ENCODE measurements at regions not wholly inside any gene's neighbourhood (a gene's known extent, or its start where the extent isn't known, plus 50 kb on each side); places are given as distances from the start of the nearest gene placed in this dataset.

GRCh38 chr4:134754301-134755019 is 552.9 kb upstream of the PABPC4L start:
- Histone ChIP-seq H3K27me3 (no peaks in the 10 kb centered on the region), H3K27ac (no peak overlapping the region), H3K4me1 (no peaks in the 10 kb centered on the region), H3K36me3 (no peaks in the 10 kb centered on the region), H3K9me3 (no peaks in the 10 kb centered on the region), H3K4me3 (no peak overlapping the region)
- TF ChIP-seq POLR2AphosphoS5 (IDR thresholded peaks at IDR 0.05) (no peak), POLR2A (IDR thresholded peaks at IDR 0.05) (no peak), EP300 (IDR thresholded peaks at IDR 0.05) (no peak)
- TF ChIP-seq, protein P1, sequence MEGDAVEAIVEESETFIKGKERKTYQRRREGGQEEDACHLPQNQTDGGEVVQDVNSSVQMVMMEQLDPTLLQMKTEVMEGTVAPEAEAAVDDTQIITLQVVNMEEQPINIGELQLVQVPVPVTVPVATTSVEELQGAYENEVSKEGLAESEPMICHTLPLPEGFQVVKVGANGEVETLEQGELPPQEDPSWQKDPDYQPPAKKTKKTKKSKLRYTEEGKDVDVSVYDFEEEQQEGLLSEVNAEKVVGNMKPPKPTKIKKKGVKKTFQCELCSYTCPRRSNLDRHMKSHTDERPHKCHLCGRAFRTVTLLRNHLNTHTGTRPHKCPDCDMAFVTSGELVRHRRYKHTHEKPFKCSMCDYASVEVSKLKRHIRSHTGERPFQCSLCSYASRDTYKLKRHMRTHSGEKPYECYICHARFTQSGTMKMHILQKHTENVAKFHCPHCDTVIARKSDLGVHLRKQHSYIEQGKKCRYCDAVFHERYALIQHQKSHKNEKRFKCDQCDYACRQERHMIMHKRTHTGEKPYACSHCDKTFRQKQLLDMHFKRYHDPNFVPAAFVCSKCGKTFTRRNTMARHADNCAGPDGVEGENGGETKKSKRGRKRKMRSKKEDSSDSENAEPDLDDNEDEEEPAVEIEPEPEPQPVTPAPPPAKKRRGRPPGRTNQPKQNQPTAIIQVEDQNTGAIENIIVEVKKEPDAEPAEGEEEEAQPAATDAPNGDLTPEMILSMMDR (IDR thresholded peaks at IDR 0.05), result no peak
- WGBS, result 60% methylated on average over 6 of the region's 6 CpGs
- DNase-seq (ENCODE audit: low spot score in 2 of 2), result no peak

- WGBS, result 81% methylated on average over 1 of the region's 1 CpG
- H3K27ac ChIP-seq, result no peak overlapping the region
Observed at GRCh38 chr4:134753390-134753789, 551.8 kb upstream of the PABPC4L start.

DNA sequence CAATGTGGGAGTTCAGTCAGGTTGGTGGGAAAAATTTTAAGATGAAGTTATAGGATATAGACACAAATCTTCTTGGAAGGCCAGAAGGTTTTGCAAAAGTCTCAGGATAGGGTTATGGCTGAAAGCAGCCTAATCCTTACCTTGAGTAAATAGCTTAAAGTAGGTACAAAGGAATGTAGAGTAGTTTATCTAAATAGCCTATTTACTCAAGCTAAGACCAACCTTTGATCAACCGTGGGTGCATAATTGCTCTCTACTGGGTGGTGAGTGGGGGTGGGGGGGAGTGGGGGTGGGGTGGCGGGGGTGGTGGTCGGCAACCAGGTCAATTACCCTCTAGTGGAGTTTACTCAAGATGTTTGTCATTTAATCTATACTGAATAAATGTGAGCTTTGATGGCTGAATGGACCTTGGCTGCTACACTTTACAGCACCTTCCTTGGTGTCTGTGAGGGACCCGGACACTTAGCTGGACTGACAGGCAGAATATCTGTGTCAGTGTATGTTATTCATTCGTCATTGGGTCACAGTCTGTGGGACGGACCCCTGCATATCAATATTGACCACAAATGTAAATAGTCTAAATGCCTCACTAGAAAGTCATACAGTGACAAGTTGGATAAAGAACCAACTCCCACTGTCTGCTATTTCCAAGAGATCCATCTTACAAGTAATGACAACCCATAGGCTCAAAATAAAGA is 545.7 kb upstream of the PABPC4L start:
- Histone ChIP-seq H3K27me3 (no peaks in the 10 kb centered on the region), H3K27ac (no peak overlapping the region), H3K36me3 (no peaks in the 10 kb centered on the region), H3K9me3 (no peaks in the 10 kb centered on the region), H3K4me3 (no peak overlapping the region), H3K4me1 (no peaks in the 10 kb centered on the region)
- DNase-seq (ENCODE audit: low spot score in 2 of 2), result no peak
- 74% methylated on average over 6 of the region's 6 CpGs for WGBS
- TF ChIP-seq POLR2A (IDR thresholded peaks at IDR 0.05) (no peak), EP300 (IDR thresholded peaks at IDR 0.05) (no peak), POLR2AphosphoS5 (IDR thresholded peaks at IDR 0.05) (no peak)
- TF ChIP-seq, protein P1 (IDR thresholded peaks at IDR 0.05), result no peak

More at GRCh38 chr4:134753390-134753789, 551.8 kb upstream of the PABPC4L start:
- Histone ChIP-seq H3K4me3 (no peak overlapping the region), H3K27me3 (no peaks in the 10 kb centered on the region), H3K9me3 (no peaks in the 10 kb centered on the region), H3K36me3 (no peaks in the 10 kb centered on the region), H3K4me1 (no peaks in the 10 kb centered on the region)
- no peak for DNase-seq (ENCODE audit: low spot score in 2 of 2)
- no peak for TF ChIP-seq POLR2A (IDR thresholded peaks at IDR 0.05)
- TF ChIP-seq POLR2AphosphoS5 (IDR thresholded peaks at IDR 0.05), result no peak
- TF ChIP-seq, protein P1 (IDR thresholded peaks at IDR 0.05), result no peak
- TF ChIP-seq EP300 (IDR thresholded peaks at IDR 0.05), result no peak

GRCh38 chr4:134740290-134740689 is 538.7 kb upstream of the PABPC4L start:
- Histone ChIP-seq H3K4me3 (no peak overlapping the region), H3K27me3 (no peaks in the 10 kb centered on the region), H3K36me3 (no peaks in the 10 kb centered on the region), H3K9me3 (no peaks in the 10 kb centered on the region), H3K4me1 (no peaks in the 10 kb centered on the region), H3K27ac (no peak overlapping the region)
- WGBS, result 94% methylated on average over 1 of the region's 1 CpG
- TF ChIP-seq POLR2AphosphoS5 (IDR thresholded peaks at IDR 0.05) (no peak), EP300 (IDR thresholded peaks at IDR 0.05) (no peak), POLR2A (IDR thresholded peaks at IDR 0.05) (no peak)
- TF ChIP-seq, protein P1 (IDR thresholded peaks at IDR 0.05), result no peak
- no peak for DNase-seq (ENCODE audit: low spot score in 2 of 2)

GRCh38 chr4:134735901-134736300 is 534.3 kb upstream of the PABPC4L start:
- H3K27ac ChIP-seq, result no peak overlapping the region
- no peak for TF ChIP-seq EP300 (IDR thresholded peaks at IDR 0.05)
- TF ChIP-seq POLR2A (IDR thresholded peaks at IDR 0.05), result no peak
- TF ChIP-seq, protein P1 (IDR thresholded peaks at IDR 0.05), result no peak
- no peak for TF ChIP-seq POLR2AphosphoS5 (IDR thresholded peaks at IDR 0.05)
- H3K36me3 ChIP-seq, result no peaks in the 10 kb centered on the region
- no peaks in the 10 kb centered on the region for H3K27me3 ChIP-seq
- DNase-seq (ENCODE audit: low spot score in 2 of 2), result no peak
- no peak overlapping the region for H3K4me3 ChIP-seq
- 67% methylated on average over 3 of the region's 3 CpGs for WGBS
- H3K9me3 ChIP-seq, result no peaks in the 10 kb centered on the region
- H3K4me1 ChIP-seq, result no peaks in the 10 kb centered on the region

Measured in suprapubic skin (tissue), 4 donors.